K562 (cell line): ENCODE measurements at regions not wholly inside any gene's neighbourhood (a gene's known extent, or its start where the extent isn't known, plus 50 kb on each side); places are given as distances from the start of the nearest gene placed in this dataset.
A peak's percentile ranks its signal among the peaks of the same experiment; 100 is the strongest.

ENCODE experiments used
- CBX5 ChIP-seq: IDR thresholded peaks from 2 replicates; pipeline ENCODE4 v1.6.1; 2014; ENCODE audit warnings: low read depth, borderline replicate concordance
- HIVEP1 ChIP-seq: fragments of 250-450 bp; sonication (Bioruptor Pico); IDR thresholded peaks from 2 replicates; pipeline ENCODE4 v1.4.0; 2020; ENCODE audit warnings: mild to moderate bottlenecking
- NFIX ChIP-seq: fragments of 250-450 bp; sonication (Bioruptor Pico); IDR thresholded peaks from 2 replicates; pipeline ENCODE4 v1.4.0; 2020; ENCODE audit warnings: low read depth, mild to moderate bottlenecking, moderate library complexity
- POLR2B ChIP-seq: fragments of 450-650 bp; IDR thresholded peaks from 2 replicates; pipeline ENCODE4 v1.6.1; 2018; ENCODE audit warnings: low read depth; ENCODE audit not compliant: partially characterized antibody
- PRDM10 ChIP-seq: fragments of 450-650 bp; IDR thresholded peaks from 2 replicates; pipeline ENCODE4 v1.6.1; 2018; ENCODE audit not compliant: partially characterized antibody
- RBM22 ChIP-seq: fragments of 200-400 bp; formaldehyde crosslinking; IDR thresholded peaks from 2 replicates; pipeline ENCODE4 v1.6.1; 2018; ENCODE audit warnings: low read length, low read depth; ENCODE audit not compliant: poor library complexity, severe bottlenecking
- SAFB ChIP-seq: fragments of 200-400 bp; formaldehyde crosslinking; IDR thresholded peaks from 2 replicates; pipeline ENCODE4 v1.6.1; 2017; ENCODE audit warnings: low read depth, low read length, borderline replicate concordance
- SIN3B ChIP-seq: fragments of 450-650 bp; IDR thresholded peaks from 2 replicates; pipeline ENCODE4 v1.6.1; 2017; ENCODE audit warnings: low read depth, mild to moderate bottlenecking, moderate library complexity
- TBP ChIP-seq: optimal IDR thresholded peaks from 2 replicates; pipeline ENCODE3; 2011; ENCODE audit warnings: low read depth, low read length, improper control_type of control experiment
- TRIM25 ChIP-seq: fragments of 450-650 bp; IDR thresholded peaks from 2 replicates; pipeline ENCODE4 v1.7.0; 2016; ENCODE audit warnings: borderline replicate concordance
- TRIM28 ChIP-seq: fragments of 450-650 bp; IDR thresholded peaks from 2 replicates; pipeline ENCODE4 v1.6.1; 2017
- ZFP91 ChIP-seq: sonication (generic); formaldehyde crosslinking; IDR thresholded peaks from 2 replicates; pipeline ENCODE4 v1.8.0; 2022; ENCODE audit warnings: mild to moderate bottlenecking, missing genetic modification reagents
- ZFPM2 ChIP-seq: fragments of 250-450 bp; sonication (Bioruptor Pico); IDR thresholded peaks from 2 replicates; pipeline ENCODE4 v1.5.1; 2022; ENCODE audit warnings: mild to moderate bottlenecking
- ZNF518B ChIP-seq: fragments of 250-450 bp; sonication (Bioruptor Pico); IDR thresholded peaks from 2 replicates; pipeline ENCODE4 v1.5.0; 2021; ENCODE audit warnings: mild to moderate bottlenecking, moderate library complexity
- ZNF740 ChIP-seq, 3 experiments: fragments of 200-800 bp in 1 of 3; sonication (Bioruptor generic) in 1 of 3; sonication (generic) in 1 of 3; formaldehyde crosslinking in 1 of 3; IDR thresholded peaks; 2 replicates each; pipeline versions ENCODE4 v1.6.1 to v1.8.0; 2016 to 2022; ENCODE audit warnings: mild to moderate bottlenecking in 2 of 3, missing compliant biosample characterization in 2 of 3, missing genetic modification characterization in 2 of 3, missing genetic modification reagents in 1 of 3

- TF ChIP-seq PRDM10 (no peak), NFIX (CRISPR knock-in tag) (no peak), ZNF740 (CRISPR knock-in tag; IDR thresholded peaks at IDR 0.05) (no peak), ZNF740 (tag; IDR thresholded peaks at IDR 0.05) (no peak), HIVEP1 (CRISPR knock-in tag) (no peak), POLR2B (no peak), TBP (peak; percentile 33), TRIM25 (no peak), ZFP91 (CRISPR knock-in tag) (no peak), SAFB (no peak), ZNF518B (CRISPR knock-in tag) (no peak), ZFPM2 (CRISPR knock-in tag) (no peak), TRIM28 (no peak), RBM22 (no peak), CBX5 (no peak), SIN3B (no peak)
Measured at GRCh38 chr7:87003872-87004798, 55.3 kb downstream of the ELAPOR2 start (continued).
